ENCODE measurements at regions not wholly inside any gene's neighbourhood (a gene's known extent, or its start where the extent isn't known, plus 50 kb on each side); places are given as distances from the start of the nearest gene placed in this dataset.

GRCh38 chr13:90760639-90761038 is 586.8 kb upstream of the MIR17HG start:
- FAIRE-seq: no peak
- ATAC-seq: no peak
- no peak overlapping the region for H3K4me3 ChIP-seq
- H3K27me3 ChIP-seq: no peaks in the 10 kb centered on the region
- 46 to 100% methylated on average over 1 of the region's 1 CpG for WGBS, 2 donors
- no peak overlapping the region for H3K27ac ChIP-seq
- no peak for TF ChIP-seq CTCF (IDR thresholded peaks at IDR 0.05)
- no peaks in the 10 kb centered on the region for H3K36me3 ChIP-seq
- DNase-seq: no peak
- no peaks in the 10 kb centered on the region for H3K4me1 ChIP-seq
- no peaks in the 10 kb centered on the region for H3K9me3 ChIP-seq
- intact Hi-C loops (cut with DNase I): no loop called here

GRCh38 chr13:90763476-90764150 is 583.9 kb upstream of the MIR17HG start:
- H3K4me1 ChIP-seq: no peaks in the 10 kb centered on the region
- WGBS, 2 donors: 61 to 78% methylated on average over 2 of the region's 2 CpGs
- DNase-seq: no peak
- TF ChIP-seq CTCF (IDR thresholded peaks at IDR 0.05): no peak
- H3K36me3 ChIP-seq: no peaks in the 10 kb centered on the region
- H3K4me3 ChIP-seq: no peak overlapping the region
- ATAC-seq: no peak
- intact Hi-C loops (cut with DNase I): no loop called here
- no peaks in the 10 kb centered on the region for H3K9me3 ChIP-seq
- FAIRE-seq: no peak
- no peak overlapping the region for H3K27ac ChIP-seq
- no peaks in the 10 kb centered on the region for H3K27me3 ChIP-seq

GRCh38 chr13:90766386-90766902 is 581.0 kb upstream of the MIR17HG start:
- no peak overlapping the region for H3K27ac ChIP-seq
- 72 to 76% methylated on average over 1 of the region's 1 CpG for WGBS, 2 donors
- H3K9me3 ChIP-seq: no peaks in the 10 kb centered on the region
- H3K4me1 ChIP-seq: no peaks in the 10 kb centered on the region
- no peak for TF ChIP-seq CTCF (IDR thresholded peaks at IDR 0.05)
- H3K36me3 ChIP-seq: no peaks in the 10 kb centered on the region
- H3K27me3 ChIP-seq: no peaks in the 10 kb centered on the region
- no peak for FAIRE-seq
- ATAC-seq: no peak
- intact Hi-C loops (cut with DNase I): no loop called here
- DNase-seq: no peak
- no peak overlapping the region for H3K4me3 ChIP-seq

GRCh38 chr13:90768116-90768515 is 579.4 kb upstream of the MIR17HG start:
- H3K9me3 ChIP-seq: no peaks in the 10 kb centered on the region
- intact Hi-C loops (cut with DNase I): no loop called here
- FAIRE-seq (no peak), DNase-seq (no peak), ATAC-seq (no peak)
- no peak for TF ChIP-seq CTCF (IDR thresholded peaks at IDR 0.05)
- H3K27me3 ChIP-seq: no peaks in the 10 kb centered on the region
- 74 to 82% methylated on average over 3 of the region's 3 CpGs for WGBS, 2 donors
- H3K27ac ChIP-seq: no peak overlapping the region
- no peak overlapping the region for H3K4me3 ChIP-seq
- no peaks in the 10 kb centered on the region for H3K4me1 ChIP-seq
- H3K36me3 ChIP-seq: no peaks in the 10 kb centered on the region

GRCh38 chr13:90769387-90769786 is 578.1 kb upstream of the MIR17HG start:
- Histone ChIP-seq H3K27ac (no peak overlapping the region), H3K27me3 (no peaks in the 10 kb centered on the region), H3K4me3 (no peak overlapping the region), H3K4me1 (no peaks in the 10 kb centered on the region), H3K9me3 (no peaks in the 10 kb centered on the region), H3K36me3 (no peaks in the 10 kb centered on the region)
- FAIRE-seq (no peak), DNase-seq (no peak), ATAC-seq (no peak)
- 56 to 72% methylated on average over 3 of the region's 3 CpGs for WGBS, 2 donors
- intact Hi-C loops (cut with DNase I): no loop called here
- TF ChIP-seq CTCF (IDR thresholded peaks at IDR 0.05): no peak
